Activated CD4-positive, alpha-beta T cell treated with anti-CD3 and anti-CD28 coated beads, Interleukin-2, amount 50 U/mL, for 1 hour (primary cell): ENCODE measurements at regions not wholly inside any gene's neighbourhood (a gene's known extent, or its start where the extent isn't known, plus 50 kb on each side); places are given as distances from the start of the nearest gene placed in this dataset.

Experiments
- DNase-seq: peaks from one replicate; pipeline ENCODE4 v3.0.0-alpha.2; 2020

- DNase-seq, result no peak
These were observed 54.7 kb upstream of the DSCAM start for GRCh38 chr21:40901691-40902090.

DNA sequence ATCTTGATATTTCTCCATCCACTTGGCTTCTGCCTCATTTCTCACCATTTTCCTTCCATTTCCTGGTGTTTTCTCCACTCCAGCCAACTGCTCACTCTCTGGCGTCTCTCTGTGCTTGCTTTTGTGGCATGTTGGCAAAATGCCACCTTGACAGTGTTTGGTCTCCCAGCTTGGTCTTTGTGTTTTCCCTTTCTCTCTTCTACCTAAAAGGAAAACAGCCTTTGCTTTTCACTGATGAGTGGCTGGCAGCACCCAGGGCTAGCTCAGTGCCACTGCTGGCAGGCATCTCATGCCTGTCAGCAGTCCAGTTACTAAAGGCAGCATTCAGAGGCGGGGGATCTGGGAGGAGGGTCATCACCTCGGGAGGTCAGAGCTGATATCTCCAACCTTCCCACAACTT is 55.3 kb upstream of the DSCAM start:
- no peak for DNase-seq

GRCh38 chr21:40902993-40903392 is 56.0 kb upstream of the DSCAM start:
- no peak for DNase-seq

GRCh38 chr21:40905251-40905650 is 58.3 kb upstream of the DSCAM start:
- no peak for DNase-seq

DNA sequence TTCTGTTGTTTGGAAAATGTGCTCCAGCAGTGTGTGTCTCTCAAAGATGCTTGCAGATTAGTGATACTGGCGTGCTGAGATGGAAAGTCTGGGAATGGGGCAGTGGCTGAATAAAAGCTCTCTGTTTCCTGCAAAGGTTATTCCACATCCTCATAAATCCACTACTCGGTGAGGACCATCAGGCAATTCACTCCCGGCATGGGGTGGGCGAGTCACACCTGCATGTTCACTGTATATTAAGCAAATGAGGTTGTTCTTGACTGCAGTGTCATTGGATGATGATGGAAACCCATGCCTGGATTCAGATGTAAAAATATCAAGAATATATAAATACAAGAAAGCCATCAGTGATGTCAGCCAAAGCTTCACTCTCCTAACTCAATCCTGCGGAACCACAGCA is 65.4 kb upstream of the DSCAM start:
- DNase-seq, result no peak

DNA sequence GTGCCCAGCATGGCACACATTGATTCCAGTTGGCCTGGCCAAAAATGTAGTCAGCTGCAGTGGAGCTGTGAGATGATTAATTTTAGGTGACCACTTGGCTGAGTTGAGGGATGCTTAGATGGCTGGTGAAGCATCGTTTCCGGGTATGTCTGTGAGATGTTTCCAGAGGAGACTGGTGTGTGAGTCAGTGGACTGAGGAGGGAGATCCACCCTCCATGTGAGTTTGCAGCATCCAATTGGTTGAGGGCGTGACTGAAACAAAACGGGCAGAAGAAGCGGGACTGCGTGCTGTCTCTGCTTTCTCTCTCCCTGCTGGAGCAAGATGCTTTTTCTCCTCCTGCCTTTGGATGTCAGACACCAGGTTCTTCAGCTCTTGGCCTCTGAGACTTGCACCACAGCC is 68.2 kb upstream of the DSCAM start:
- DNase-seq, result no peak

DNA sequence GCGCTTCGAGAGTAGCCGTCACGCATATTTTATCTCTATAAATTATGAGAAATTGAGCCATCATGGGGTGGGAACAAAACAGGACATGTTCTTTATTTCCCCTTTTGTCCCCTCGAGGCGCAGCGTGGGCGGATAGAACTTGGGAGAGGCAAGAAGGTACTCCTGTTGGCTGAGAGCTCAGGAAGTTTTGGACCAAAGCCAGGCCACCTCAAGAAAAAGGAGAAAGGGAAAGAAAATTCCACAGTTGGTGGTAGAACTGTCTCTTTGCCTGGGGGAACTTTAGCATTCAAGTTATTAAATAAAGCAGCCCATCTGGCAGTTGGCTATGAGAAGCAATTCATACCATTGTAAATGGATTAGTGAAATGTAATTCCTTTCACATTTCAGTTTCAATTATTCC is 76.4 kb upstream of the DSCAM start:
- DNase-seq, result no peak

DNA sequence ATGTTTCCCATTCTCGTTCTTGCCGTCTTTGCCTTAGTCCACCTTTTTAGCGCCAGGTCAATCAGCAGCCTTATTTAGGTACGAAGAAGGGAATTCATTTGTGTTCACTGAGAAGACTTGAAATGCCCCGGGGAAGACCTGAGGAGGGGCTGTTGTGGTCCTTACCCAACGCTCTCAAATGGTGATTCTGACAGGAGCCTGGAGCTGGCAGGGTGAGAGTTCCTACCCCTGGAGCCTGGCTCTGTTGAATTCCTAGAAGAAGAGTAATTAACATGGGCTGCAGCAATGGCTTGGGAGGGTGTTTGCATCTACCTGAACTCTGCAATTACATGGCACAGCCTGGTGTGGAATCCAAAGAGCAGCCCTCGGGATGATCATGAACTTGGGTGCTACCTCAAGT is 76.9 kb upstream of the DSCAM start:
- no peak for DNase-seq

- no peak for DNase-seq
These were observed 77.7 kb upstream of the DSCAM start for GRCh38 chr21:40924641-40925040.

- DNase-seq, result no peak
These were observed 79.3 kb upstream of the DSCAM start for GRCh38 chr21:40926238-40926637.

- DNase-seq, result no peak
These were observed 82.9 kb upstream of the DSCAM start for GRCh38 chr21:40929833-40930232.

GRCh38 chr21:40931197-40931596 is 84.2 kb upstream of the DSCAM start:
- DNase-seq, result no peak

- DNase-seq, result no peak
These were observed 89.2 kb upstream of the DSCAM start for GRCh38 chr21:40936178-40936577.

DNA sequence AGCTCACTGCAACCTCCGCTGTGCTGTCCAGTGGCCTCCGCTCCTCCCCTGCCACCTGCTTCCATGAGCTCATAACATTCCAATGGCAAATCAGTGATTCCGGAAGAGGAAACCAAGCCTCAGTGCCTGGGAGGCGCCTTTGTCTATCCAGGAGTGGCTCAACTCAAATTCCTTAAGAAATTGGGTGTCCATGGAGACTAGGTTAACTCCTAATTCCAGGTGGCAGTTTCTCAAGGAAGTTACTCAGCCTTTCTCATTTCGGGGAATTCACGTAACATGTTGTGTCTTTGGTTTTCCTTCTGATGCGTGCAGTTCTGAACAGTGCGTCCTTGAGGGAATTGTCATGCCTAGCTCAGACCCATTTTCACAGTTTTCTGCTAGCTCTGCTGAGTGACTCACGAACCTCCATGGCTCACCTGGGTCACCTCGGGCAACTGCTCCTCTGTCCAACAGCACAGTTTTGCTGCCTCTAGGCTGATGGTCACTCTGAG is 89.9 kb upstream of the DSCAM start:
- DNase-seq, result no peak

DNA sequence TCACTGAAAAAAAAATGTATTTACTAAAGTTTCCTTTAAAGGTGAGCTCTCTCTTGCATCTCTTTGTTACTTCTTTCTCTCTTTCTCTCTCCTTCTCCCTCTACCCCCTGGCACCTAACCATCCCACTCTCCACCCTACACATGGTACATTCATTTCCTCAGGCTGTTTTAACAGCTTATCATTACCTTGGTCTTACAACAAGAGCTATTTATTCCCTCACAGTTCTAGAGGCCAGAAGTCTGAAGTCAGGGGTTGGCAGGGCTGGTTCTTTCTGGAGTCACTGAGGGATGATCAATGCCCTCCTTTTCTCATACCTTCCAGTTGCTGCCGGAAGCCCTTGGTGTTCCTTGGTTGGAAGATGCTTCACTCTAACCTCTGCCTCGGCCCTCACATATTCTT is 91.1 kb upstream of the DSCAM start:
- no peak for DNase-seq

DNA sequence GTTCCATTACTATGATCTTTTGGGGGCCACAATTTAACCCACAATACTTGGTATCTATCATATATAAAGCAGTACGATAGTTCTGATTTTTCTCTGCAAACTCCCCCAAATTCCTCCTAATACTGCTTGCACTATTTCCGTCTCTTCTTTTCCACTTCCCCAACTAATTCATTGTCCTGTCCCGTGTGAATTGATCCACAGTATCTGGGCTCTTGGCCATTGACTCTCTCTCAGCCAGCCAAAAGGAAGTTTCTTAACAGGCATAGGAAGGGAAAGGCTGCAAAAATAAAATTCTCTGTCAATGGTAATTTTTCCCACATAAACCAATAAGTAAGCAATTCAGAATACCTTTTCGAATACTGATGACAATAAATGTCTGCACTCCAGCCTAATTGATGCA is 91.7 kb upstream of the DSCAM start:
- DNase-seq, result no peak

DNA sequence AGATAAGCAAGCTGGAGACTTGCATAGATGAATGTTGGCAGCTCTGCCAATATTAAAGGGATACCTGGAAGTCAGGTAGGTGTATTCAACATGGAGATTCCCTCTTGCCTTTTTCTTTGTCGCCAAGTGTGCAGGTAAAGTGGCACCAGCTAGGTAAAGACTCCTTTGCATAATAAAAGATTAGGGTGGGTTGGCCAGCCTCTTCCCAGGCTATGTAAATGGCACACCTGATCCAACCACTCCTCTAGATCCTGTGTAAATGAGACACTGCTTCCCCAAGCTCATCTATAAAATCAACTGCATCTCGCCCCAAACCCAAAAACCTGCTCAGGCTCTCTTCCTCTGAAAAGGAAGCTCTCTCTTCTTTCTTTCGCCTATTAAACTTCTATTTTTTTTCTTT is 100.8 kb upstream of the DSCAM start:
- no peak for DNase-seq

- DNase-seq, result no peak
These were observed 104.0 kb upstream of the DSCAM start for GRCh38 chr21:40950970-40951369.

GRCh38 chr21:40952551-40953323 is 105.8 kb upstream of the DSCAM start:
- no peak for DNase-seq

- no peak for DNase-seq
These were observed 117.7 kb upstream of the DSCAM start for GRCh38 chr21:40964691-40965090.

- no peak for DNase-seq
These were observed 120.8 kb upstream of the DSCAM start for GRCh38 chr21:40967771-40968170.

DNA sequence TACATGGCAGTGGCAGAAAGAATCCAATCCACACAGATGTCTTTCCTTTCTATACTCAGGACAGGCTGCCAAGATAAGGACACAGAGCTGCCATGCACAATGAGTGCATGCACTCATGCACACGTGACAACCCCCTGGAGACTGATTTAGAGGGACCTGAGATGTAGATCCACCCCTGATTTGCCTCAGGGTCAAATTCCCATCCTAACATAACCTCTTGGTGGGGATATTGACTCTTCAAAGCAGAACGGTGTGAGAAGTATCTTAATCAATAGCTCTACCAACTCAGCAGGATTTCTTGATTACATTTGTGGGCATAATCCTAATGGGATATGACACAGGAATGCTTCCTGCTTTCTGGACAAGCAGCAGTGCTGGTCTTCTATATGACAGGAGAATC is 125.2 kb upstream of the DSCAM start:
- no peak for DNase-seq

DNA sequence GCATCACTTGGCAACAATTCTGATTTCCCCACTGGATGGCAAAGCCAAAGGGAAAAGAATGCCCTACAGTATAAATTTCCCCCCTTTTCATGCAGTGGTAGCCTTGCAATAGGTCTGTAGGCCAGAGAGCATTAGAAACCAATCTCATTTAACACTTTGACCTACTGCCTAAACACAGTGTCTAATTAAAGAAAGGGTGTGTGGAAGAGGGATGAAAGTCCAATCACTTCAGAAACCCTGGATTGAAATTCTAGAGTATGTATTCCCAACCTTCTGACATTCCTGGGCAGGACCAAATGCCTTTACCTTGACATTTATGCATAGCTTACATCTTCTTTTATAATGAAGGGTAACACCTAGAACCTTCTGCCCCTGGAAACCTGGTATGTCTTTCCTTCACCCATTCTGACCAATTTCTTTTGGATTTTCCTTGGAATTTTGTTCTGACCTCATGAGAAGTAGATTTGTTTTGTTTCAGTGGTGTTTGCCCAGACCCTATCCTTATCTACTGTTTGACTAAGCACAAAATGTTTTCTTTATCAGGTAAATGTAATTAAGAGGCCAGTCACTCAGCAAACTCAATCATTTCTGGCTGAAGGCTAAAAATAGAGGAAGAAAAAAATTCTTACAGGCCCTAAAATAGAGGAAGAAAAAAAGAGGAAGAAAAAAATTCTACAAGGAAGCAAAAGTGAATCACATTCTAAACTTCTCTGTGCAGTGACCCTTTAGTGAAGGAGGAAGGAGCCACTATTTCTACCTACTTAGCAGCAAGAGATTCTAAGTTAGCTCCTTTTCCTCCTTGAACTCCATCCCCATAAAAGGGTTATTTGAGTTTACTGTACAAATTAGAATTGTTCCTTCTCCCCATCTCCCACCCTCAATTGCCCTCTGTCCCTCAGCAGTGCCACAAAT is 129.5 kb upstream of the DSCAM start:
- DNase-seq, result no peak

GRCh38 chr21:40985370-40985769 is 138.4 kb upstream of the DSCAM start:
- DNase-seq, result no peak
